Activated T-cell treated with anti-CD3 and anti-CD28 coated beads for 1 hour (primary cell): ENCODE measurements at regions not wholly inside any gene's neighbourhood (a gene's known extent, or its start where the extent isn't known, plus 50 kb on each side); places are given as distances from the start of the nearest gene placed in this dataset.
"Not testable (repeated sequence)": the region's sequence is repeated elsewhere in the genome, so short reads cannot be mapped to it uniquely, and the experiment has no call there.

Experiments
- DNase-seq: peaks from one replicate; pipeline ENCODE4 v3.0.0-alpha.2; 2020; ENCODE audit warnings: low read depth

- no peak for DNase-seq
Observed at GRCh38 chr10:42367532-42368230, 270.7 kb downstream of the ZNF33B start.

- DNase-seq, result no peak
Observed at GRCh38 chr10:42351745-42352144, 286.6 kb downstream of the ZNF33B start.

GRCh38 chr10:42336593-42337337 lies 301.6 kb downstream of the ZNF33B start:
- not testable (repeated sequence) for DNase-seq

- not testable (repeated sequence) for DNase-seq
Observed at GRCh38 chr10:42335653-42336296, 302.6 kb downstream of the ZNF33B start.

GRCh38 chr10:42304341-42304740 lies 334.0 kb downstream of the ZNF33B start:
- no peak for DNase-seq

- DNase-seq, result not testable (repeated sequence)
Observed at GRCh38 chr10:42281896-42282295, 356.5 kb downstream of the ZNF33B start.

- not testable (repeated sequence) for DNase-seq
Observed at GRCh38 chr10:42269788-42270187, 368.6 kb downstream of the ZNF33B start.

- not testable (repeated sequence) for DNase-seq
Observed at GRCh38 chr10:42263259-42263658, 375.1 kb downstream of the ZNF33B start.

- not testable (repeated sequence) for DNase-seq
Observed at GRCh38 chr10:42243002-42243401, 395.4 kb downstream of the ZNF33B start.

GRCh38 chr10:42242135-42242805 lies 396.1 kb downstream of the ZNF33B start:
- no peak for DNase-seq

- not testable (repeated sequence) for DNase-seq
Observed at GRCh38 chr10:42236401-42236800, 402.0 kb downstream of the ZNF33B start.

- not testable (repeated sequence) for DNase-seq
Observed at GRCh38 chr10:42235736-42236135, 402.6 kb downstream of the ZNF33B start.

- DNase-seq, result not testable (repeated sequence)
Observed at GRCh38 chr10:42235241-42235640, 403.1 kb downstream of the ZNF33B start.

GRCh38 chr10:42234506-42234905 lies 403.9 kb downstream of the ZNF33B start:
- not testable (repeated sequence) for DNase-seq

- DNase-seq, result not testable (repeated sequence)
Observed at GRCh38 chr10:42233461-42234206, 404.7 kb downstream of the ZNF33B start.

- not testable (repeated sequence) for DNase-seq
Observed at GRCh38 chr10:42232955-42233354, 405.4 kb downstream of the ZNF33B start.

GRCh38 chr10:42230812-42231211 lies 407.6 kb downstream of the ZNF33B start:
- DNase-seq, result not testable (repeated sequence)

- DNase-seq, result not testable (repeated sequence)
Observed at GRCh38 chr10:42230115-42230514, 408.3 kb downstream of the ZNF33B start.

GRCh38 chr10:42227859-42228258 lies 410.5 kb downstream of the ZNF33B start:
- DNase-seq, result not testable (repeated sequence)

GRCh38 chr10:42193588-42193987 lies 444.8 kb downstream of the ZNF33B start:
- DNase-seq, result not testable (repeated sequence)

- DNase-seq, result peak; percentile 6
Observed at GRCh38 chr10:42192450-42192849, 445.9 kb downstream of the ZNF33B start.
